ENCODE measurements at regions not wholly inside any gene's neighbourhood (a gene's known extent, or its start where the extent isn't known, plus 50 kb on each side); places are given as distances from the start of the nearest gene placed in this dataset.

GRCh38 chr18:10124557-10124956 is 210.7 kb downstream of the VAPA start:
- no peak for TF ChIP-seq CTCF (IDR thresholded peaks at IDR 0.05)
- no peak for TF ChIP-seq POLR2A (IDR thresholded peaks at IDR 0.05)
